HepG2 (cell line): ENCODE measurements at regions not wholly inside any gene's neighbourhood (a gene's known extent, or its start where the extent isn't known, plus 50 kb on each side); places are given as distances from the start of the nearest gene placed in this dataset.

ENCODE experiments used
- ATAC-seq: fragments of 200-7000 bp; cut with Tn5 transposase; 3 replicates; pipeline ENCODE4 v1.9.1; 2020; ENCODE audit warnings: mild to moderate bottlenecking, moderate library complexity
- BruUV-seq: library from RNA; stranded (reverse); fragments of 400-500 nt; replicated peaks from 2 replicates; lab custom pipeline; 2021; lab: Mats Ljungman, UMichigan
- CTCF ChIA-PET: fragments of 300-600 bp; formaldehyde crosslinking; extraction: SDS; loops from one replicate; lab custom pipeline; 2021; ENCODE audit warnings: low total read pairs, inconsistent platforms, low intra/inter-chr PET ratio; lab: Yijun Ruan, JAX
- POLR2A ChIA-PET: fragments of 350-600 bp; sonication (Branson Sonifier 250); formaldehyde crosslinking; loops from one replicate; lab custom pipeline; 2020; ENCODE audit warnings: antibody characterized with exemption, inconsistent platforms; lab: Yijun Ruan, JAX
- DNase-seq: peaks from one replicate; pipeline ENCODE4 v3.0.0-alpha.2; 2015; ENCODE audit warnings: low spot score
- FAIRE-seq: peaks from 3 replicates; lab custom pipeline; 2011; peaks lifted over from hg19 to GRCh38; lab: Jason Lieb, UNC
- H2AFZ ChIP-seq: one replicate; pipeline ENCODE4 v1.6.1; 2011; ENCODE audit warnings: low read length, inconsistent platforms
- H3K27ac ChIP-seq: fragments of 300-600 bp; 3 replicates; pipeline ENCODE4 v1.8.0; 2011; ENCODE audit warnings: mixed run types, mild to moderate bottlenecking, mixed read lengths, low read length, inconsistent platforms; ENCODE audit not compliant: insufficient read depth; ENCODE audit errors: extremely low read length
- H3K27me3 ChIP-seq, 2 experiments: fragments of 200-600 bp in 1 of 2; 2 replicates in 1 of 2; 3 replicates in 1 of 2; pipeline versions ENCODE4 v1.6.0 to v1.8.0; 2011; ENCODE audit warnings: low read length in 2 of 2, mild to moderate bottlenecking in 2 of 2, moderate library complexity in 2 of 2, inconsistent platforms in 1 of 2; ENCODE audit not compliant: insufficient read depth in 2 of 2, control insufficient read depth in 1 of 2
- H3K36me3 ChIP-seq, 2 experiments: fragments of 200-600 bp in 1 of 2; replicated peaks in 1 of 2; 2 replicates in 1 of 2; 3 replicates in 1 of 2; pipeline versions ENCODE4 v1.5.1 to v1.8.0; 2011; ENCODE audit warnings: low read length in 2 of 2, inconsistent platforms in 1 of 2; ENCODE audit not compliant: insufficient read depth in 2 of 2, control insufficient read depth in 1 of 2
- H3K4me1 ChIP-seq: 2 replicates; pipeline ENCODE4 v1.5.1; 2012; ENCODE audit warnings: low read length, inconsistent platforms; ENCODE audit not compliant: insufficient read depth
- H3K4me2 ChIP-seq: 2 replicates; pipeline ENCODE4 v1.6.0; 2011; ENCODE audit warnings: low read depth, low read length, inconsistent platforms
- H3K4me3 ChIP-seq, 3 experiments: fragments of 200-600 bp in 1 of 3; sonication (generic), shearing (Covaris generic) in 1 of 3; replicated peaks in 1 of 3; 2 replicates each; pipeline ENCODE4 v1.5.1; 2011 to 2016; ENCODE audit warnings: low read length in 3 of 3, inconsistent platforms in 2 of 3, low read depth in 2 of 3, mild to moderate bottlenecking in 2 of 3, control low read depth in 1 of 3, mixed read lengths in 1 of 3; ENCODE audit not compliant: insufficient read depth in 1 of 3
- H3K79me2 ChIP-seq: one replicate; pipeline ENCODE4 v1.6.1; 2011; ENCODE audit warnings: low read length, inconsistent platforms; ENCODE audit not compliant: insufficient read depth
- H3K9ac ChIP-seq: 2 replicates; pipeline ENCODE4 v1.6.0; 2011; ENCODE audit warnings: mild to moderate bottlenecking, low read depth, low read length, inconsistent platforms; ENCODE audit not compliant: insufficient read depth
- H3K9me3 ChIP-seq: 2 replicates; pipeline ENCODE4 v1.5.1; 2012; ENCODE audit warnings: mild to moderate bottlenecking, low read length
- H4K20me1 ChIP-seq: 2 replicates; pipeline ENCODE4 v1.6.0; 2011; ENCODE audit warnings: inconsistent platforms, mild to moderate bottlenecking, low read length, moderate library complexity; ENCODE audit not compliant: insufficient read depth
- FOXA3 ChIP-seq: IDR thresholded peaks from 2 replicates; pipeline ENCODE4 v1.6.1; 2016; ENCODE audit warnings: missing genetic modification reagents, missing compliant biosample characterization
- GABPB1 ChIP-seq: IDR thresholded peaks from 2 replicates; pipeline ENCODE4 v1.6.1; 2016; ENCODE audit warnings: mild to moderate bottlenecking, missing genetic modification reagents, moderate library complexity, missing compliant biosample characterization
- HOXA9 ChIP-seq: sonication (generic); formaldehyde crosslinking; IDR thresholded peaks from 2 replicates; pipeline ENCODE4 v1.8.1; 2022; ENCODE audit warnings: missing genetic modification reagents, mild to moderate bottlenecking, moderate library complexity, borderline replicate concordance
- MED8 ChIP-seq: sonication (generic); formaldehyde crosslinking; IDR thresholded peaks from 2 replicates; pipeline ENCODE4 v1.8.1; 2023; ENCODE audit warnings: mild to moderate bottlenecking, missing genetic modification reagents; ENCODE audit not compliant: insufficient replicate concordance
- PAWR ChIP-seq: sonication (generic); formaldehyde crosslinking; IDR thresholded peaks from 2 replicates; pipeline ENCODE4 v1.4.0; 2020; ENCODE audit warnings: missing genetic modification reagents, mild to moderate bottlenecking, borderline replicate concordance
- RFX1 ChIP-seq: fragments of 450-650 bp; IDR thresholded peaks from 2 replicates; pipeline ENCODE4 v1.6.1; 2017
- TAF15 ChIP-seq: fragments of 200-400 bp; formaldehyde crosslinking; IDR thresholded peaks from one replicate; pipeline ENCODE4 v1.6.1; 2018; ENCODE audit warnings: mild to moderate bottlenecking, low read depth, low read length; ENCODE audit not compliant: poor library complexity, severe bottlenecking
- ZEB1 ChIP-seq: IDR thresholded peaks from 2 replicates; pipeline ENCODE4 v1.6.1; 2012; ENCODE audit warnings: mild to moderate bottlenecking, low read depth, inconsistent platforms; ENCODE audit not compliant: insufficient replicate concordance
- ZNF292 ChIP-seq: sonication (generic); formaldehyde crosslinking; IDR thresholded peaks from 2 replicates; pipeline ENCODE4 v1.8.1; 2022; ENCODE audit warnings: mild to moderate bottlenecking, low read depth, missing genetic modification reagents, borderline replicate concordance
- ZNF468 ChIP-seq: sonication (generic); formaldehyde crosslinking; IDR thresholded peaks from 2 replicates; pipeline ENCODE4 v1.8.0; 2022; ENCODE audit warnings: mild to moderate bottlenecking, moderate library complexity, missing genetic modification reagents
- WGBS: methylation state at CpG from one replicate; pipeline ENCODE4 v1.1.6; 2017; ENCODE audit warnings: low lambda C conversion rate; 5-methylcytosine and 5-hydroxymethylcytosine counted together
- in situ Hi-C: cut with HindIII; loops from 2 replicates; pipeline ENCODE4 v1.10.0; 2017; ENCODE audit warnings: low pct_unique_long_range_greater_than_20kb; ENCODE audit not compliant: extremely low pct_ligation_motif_present
- intact Hi-C: fragments of 100-400 bp; cut with micrococcal nuclease; formaldehyde crosslinking; loops from one replicate; pipeline ENCODE4 v1.10.0; 2022; ENCODE audit not compliant: unreplicated experiment
- TF ChIP-seq, protein P1 (sequence below): sonication (generic); formaldehyde crosslinking; conservative IDR thresholded peaks from 2 replicates; pipeline ENCODE4 v1.4.0; 2020; ENCODE audit warnings: missing genetic modification reagents
- TF ChIP-seq, protein P2 (sequence below): sonication (generic); formaldehyde crosslinking; IDR thresholded peaks from 2 replicates; pipeline ENCODE4 v1.9.0; 2022; ENCODE audit warnings: low read depth, missing genetic modification reagents
- TF ChIP-seq, protein P3 (sequence below): sonication (generic); formaldehyde crosslinking; IDR thresholded peaks from 2 replicates; pipeline ENCODE4 v1.4.0; 2020; ENCODE audit warnings: missing genetic modification reagents
- TF ChIP-seq, protein P4 (sequence below): sonication (generic); formaldehyde crosslinking; IDR thresholded peaks from 2 replicates; pipeline ENCODE4 v1.5.0; 2020; ENCODE audit warnings: mild to moderate bottlenecking, missing genetic modification reagents
- TF ChIP-seq, protein P5 (sequence below): sonication (generic); formaldehyde crosslinking; IDR thresholded peaks from 2 replicates; pipeline ENCODE4 v1.9.0; 2021; ENCODE audit warnings: missing genetic modification reagents, mild to moderate bottlenecking, borderline replicate concordance
- TF ChIP-seq, protein P6 (sequence below): sonication (generic); formaldehyde crosslinking; IDR thresholded peaks from 2 replicates; pipeline ENCODE4 v1.4.0; 2020; ENCODE audit warnings: mild to moderate bottlenecking, missing genetic modification reagents

DNA sequence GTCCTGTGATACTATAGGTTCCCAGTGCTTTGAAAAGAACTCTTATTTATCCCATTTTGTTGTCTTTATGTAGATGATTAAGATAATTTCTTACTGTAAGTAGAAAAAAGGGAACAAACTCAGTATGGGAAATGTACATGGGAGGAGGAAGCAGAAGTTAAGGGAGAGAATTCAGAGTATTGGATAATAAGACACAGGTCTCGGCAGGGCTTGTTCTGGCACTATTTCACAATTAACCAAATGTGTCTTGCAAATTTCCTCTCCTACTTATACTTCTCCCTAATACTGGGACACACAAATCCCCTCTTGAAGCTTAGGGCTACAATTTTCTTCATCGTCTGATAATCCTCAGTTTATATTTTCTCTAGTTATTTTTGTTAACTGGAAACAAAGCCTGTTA is 744.0 kb downstream of the ADCYAP1 start:
- no peaks in the 10 kb centered on the region for H3K4me1 ChIP-seq
- H3K4me2 ChIP-seq, result no peak overlapping the region
- H3K4me3 ChIP-seq, result no peak overlapping the region
- CTCF ChIA-PET, result no interaction called here
- POLR2A ChIA-PET, result no interaction called here
- BruUV-seq, result no TSS peak
- in situ Hi-C loops (no loop called here), intact Hi-C loops (no loop called here)
- H3K27ac ChIP-seq, result no peak overlapping the region
- H3K79me2 ChIP-seq, result no peaks in the 10 kb centered on the region
- 0% methylated on average over 2 of the region's 2 CpGs for WGBS
- no peak overlapping the region for H2AFZ ChIP-seq
- DNase-seq (no peak), FAIRE-seq (no peak), ATAC-seq (no peak)
- no peaks in the 10 kb centered on the region for H3K27me3 ChIP-seq
- no peaks in the 10 kb centered on the region for H4K20me1 ChIP-seq
- no peaks in the 10 kb centered on the region for H3K9me3 ChIP-seq
- TF ChIP-seq, protein P1, sequence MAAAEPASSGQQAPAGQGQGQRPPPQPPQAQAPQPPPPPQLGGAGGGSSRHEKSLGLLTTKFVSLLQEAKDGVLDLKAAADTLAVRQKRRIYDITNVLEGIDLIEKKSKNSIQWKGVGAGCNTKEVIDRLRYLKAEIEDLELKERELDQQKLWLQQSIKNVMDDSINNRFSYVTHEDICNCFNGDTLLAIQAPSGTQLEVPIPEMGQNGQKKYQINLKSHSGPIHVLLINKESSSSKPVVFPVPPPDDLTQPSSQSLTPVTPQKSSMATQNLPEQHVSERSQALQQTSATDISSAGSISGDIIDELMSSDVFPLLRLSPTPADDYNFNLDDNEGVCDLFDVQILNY (CRISPR knock-in tag), result no peak
- no peak for TF ChIP-seq FOXA3 (CRISPR knock-in tag)
- TF ChIP-seq, protein P2, sequence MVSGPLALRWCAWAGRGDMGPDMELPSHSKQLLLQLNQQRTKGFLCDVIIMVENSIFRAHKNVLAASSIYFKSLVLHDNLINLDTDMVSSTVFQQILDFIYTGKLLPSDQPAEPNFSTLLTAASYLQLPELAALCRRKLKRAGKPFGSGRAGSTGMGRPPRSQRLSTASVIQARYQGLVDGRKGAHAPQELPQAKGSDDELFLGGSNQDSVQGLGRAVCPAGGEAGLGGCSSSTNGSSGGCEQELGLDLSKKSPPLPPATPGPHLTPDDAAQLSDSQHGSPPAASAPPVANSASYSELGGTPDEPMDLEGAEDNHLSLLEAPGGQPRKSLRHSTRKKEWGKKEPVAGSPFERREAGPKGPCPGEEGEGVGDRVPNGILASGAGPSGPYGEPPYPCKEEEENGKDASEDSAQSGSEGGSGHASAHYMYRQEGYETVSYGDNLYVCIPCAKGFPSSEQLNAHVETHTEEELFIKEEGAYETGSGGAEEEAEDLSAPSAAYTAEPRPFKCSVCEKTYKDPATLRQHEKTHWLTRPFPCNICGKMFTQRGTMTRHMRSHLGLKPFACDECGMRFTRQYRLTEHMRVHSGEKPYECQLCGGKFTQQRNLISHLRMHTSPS (CRISPR knock-in tag), result no peak
- no peak for TF ChIP-seq RFX1
- TF ChIP-seq, protein P3, sequence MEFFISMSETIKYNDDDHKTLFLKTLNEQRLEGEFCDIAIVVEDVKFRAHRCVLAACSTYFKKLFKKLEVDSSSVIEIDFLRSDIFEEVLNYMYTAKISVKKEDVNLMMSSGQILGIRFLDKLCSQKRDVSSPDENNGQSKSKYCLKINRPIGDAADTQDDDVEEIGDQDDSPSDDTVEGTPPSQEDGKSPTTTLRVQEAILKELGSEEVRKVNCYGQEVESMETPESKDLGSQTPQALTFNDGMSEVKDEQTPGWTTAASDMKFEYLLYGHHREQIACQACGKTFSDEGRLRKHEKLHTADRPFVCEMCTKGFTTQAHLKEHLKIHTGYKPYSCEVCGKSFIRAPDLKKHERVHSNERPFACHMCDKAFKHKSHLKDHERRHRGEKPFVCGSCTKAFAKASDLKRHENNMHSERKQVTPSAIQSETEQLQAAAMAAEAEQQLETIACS, result no peak
- TF ChIP-seq, protein P4, sequence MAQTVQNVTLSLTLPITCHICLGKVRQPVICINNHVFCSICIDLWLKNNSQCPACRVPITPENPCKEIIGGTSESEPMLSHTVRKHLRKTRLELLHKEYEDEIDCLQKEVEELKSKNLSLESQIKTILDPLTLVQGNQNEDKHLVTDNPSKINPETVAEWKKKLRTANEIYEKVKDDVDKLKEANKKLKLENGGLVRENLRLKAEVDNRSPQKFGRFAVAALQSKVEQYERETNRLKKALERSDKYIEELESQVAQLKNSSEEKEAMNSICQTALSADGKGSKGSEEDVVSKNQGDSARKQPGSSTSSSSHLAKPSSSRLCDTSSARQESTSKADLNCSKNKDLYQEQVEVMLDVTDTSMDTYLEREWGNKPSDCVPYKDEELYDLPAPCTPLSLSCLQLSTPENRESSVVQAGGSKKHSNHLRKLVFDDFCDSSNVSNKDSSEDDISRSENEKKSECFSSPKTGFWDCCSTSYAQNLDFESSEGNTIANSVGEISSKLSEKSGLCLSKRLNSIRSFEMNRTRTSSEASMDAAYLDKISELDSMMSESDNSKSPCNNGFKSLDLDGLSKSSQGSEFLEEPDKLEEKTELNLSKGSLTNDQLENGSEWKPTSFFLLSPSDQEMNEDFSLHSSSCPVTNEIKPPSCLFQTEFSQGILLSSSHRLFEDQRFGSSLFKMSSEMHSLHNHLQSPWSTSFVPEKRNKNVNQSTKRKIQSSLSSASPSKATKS (CRISPR knock-in tag), result no peak
- TF ChIP-seq GABPB1 (CRISPR knock-in tag), result no peak
- no peak for TF ChIP-seq ZEB1
- TF ChIP-seq HOXA9 (CRISPR knock-in tag), result no peak
- no peak for TF ChIP-seq MED8 (CRISPR knock-in tag)
- TF ChIP-seq TAF15, result no peak
- TF ChIP-seq, protein P5, sequence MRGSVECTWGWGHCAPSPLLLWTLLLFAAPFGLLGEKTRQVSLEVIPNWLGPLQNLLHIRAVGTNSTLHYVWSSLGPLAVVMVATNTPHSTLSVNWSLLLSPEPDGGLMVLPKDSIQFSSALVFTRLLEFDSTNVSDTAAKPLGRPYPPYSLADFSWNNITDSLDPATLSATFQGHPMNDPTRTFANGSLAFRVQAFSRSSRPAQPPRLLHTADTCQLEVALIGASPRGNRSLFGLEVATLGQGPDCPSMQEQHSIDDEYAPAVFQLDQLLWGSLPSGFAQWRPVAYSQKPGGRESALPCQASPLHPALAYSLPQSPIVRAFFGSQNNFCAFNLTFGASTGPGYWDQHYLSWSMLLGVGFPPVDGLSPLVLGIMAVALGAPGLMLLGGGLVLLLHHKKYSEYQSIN (CRISPR knock-in tag), result no peak
- no peak for TF ChIP-seq ZNF292 (CRISPR knock-in tag)
- TF ChIP-seq ZNF468 (CRISPR knock-in tag), result no peak
- no peak for TF ChIP-seq PAWR
- TF ChIP-seq, protein P6, sequence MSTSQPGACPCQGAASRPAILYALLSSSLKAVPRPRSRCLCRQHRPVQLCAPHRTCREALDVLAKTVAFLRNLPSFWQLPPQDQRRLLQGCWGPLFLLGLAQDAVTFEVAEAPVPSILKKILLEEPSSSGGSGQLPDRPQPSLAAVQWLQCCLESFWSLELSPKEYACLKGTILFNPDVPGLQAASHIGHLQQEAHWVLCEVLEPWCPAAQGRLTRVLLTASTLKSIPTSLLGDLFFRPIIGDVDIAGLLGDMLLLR (CRISPR knock-in tag), result no peak
- H3K9ac ChIP-seq, result no peak overlapping the region
- no peaks in the 10 kb centered on the region for H3K36me3 ChIP-seq
